ENCODE measurements at regions not wholly inside any gene's neighbourhood (a gene's known extent, or its start where the extent isn't known, plus 50 kb on each side); places are given as distances from the start of the nearest gene placed in this dataset.

DNA sequence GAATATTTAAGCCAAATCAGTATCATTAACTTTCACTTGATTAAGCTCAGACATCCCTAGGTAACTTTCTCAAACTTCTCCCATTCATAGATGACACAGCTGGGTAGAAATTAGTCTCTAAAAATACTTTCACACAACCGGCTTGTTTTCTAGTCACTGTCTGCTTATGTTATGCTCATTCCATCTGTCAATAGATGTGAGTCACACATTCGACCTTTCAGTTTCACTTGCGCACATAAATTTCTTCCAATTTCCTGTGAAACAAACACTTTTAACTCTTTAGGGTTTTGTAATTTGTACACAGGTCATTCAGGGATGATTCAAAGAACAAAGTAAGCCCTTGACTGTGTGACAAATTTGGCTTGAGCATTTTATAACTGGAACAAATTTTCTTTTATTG is 723.0 kb downstream of the KCNA4 start:
- Histone ChIP-seq H3K27me3 (no peaks in the 10 kb centered on the region), H3K4me3 (no peak overlapping the region), H3K4me1 (no peaks in the 10 kb centered on the region), H3K9me3 (no peaks in the 10 kb centered on the region), H3K36me3 (no peaks in the 10 kb centered on the region), H3K27ac (no peak overlapping the region)
- no peak for ATAC-seq
- no peak for TF ChIP-seq POLR2A (IDR thresholded peaks at IDR 0.05)
- TF ChIP-seq, protein P1, sequence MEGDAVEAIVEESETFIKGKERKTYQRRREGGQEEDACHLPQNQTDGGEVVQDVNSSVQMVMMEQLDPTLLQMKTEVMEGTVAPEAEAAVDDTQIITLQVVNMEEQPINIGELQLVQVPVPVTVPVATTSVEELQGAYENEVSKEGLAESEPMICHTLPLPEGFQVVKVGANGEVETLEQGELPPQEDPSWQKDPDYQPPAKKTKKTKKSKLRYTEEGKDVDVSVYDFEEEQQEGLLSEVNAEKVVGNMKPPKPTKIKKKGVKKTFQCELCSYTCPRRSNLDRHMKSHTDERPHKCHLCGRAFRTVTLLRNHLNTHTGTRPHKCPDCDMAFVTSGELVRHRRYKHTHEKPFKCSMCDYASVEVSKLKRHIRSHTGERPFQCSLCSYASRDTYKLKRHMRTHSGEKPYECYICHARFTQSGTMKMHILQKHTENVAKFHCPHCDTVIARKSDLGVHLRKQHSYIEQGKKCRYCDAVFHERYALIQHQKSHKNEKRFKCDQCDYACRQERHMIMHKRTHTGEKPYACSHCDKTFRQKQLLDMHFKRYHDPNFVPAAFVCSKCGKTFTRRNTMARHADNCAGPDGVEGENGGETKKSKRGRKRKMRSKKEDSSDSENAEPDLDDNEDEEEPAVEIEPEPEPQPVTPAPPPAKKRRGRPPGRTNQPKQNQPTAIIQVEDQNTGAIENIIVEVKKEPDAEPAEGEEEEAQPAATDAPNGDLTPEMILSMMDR (IDR thresholded peaks at IDR 0.05 in 4 of 5, conservative IDR thresholded peaks at IDR 0.05 in 1 of 5): no peak
- no peak for DNase-seq
- intact Hi-C loops (cut with DNase I; ENCODE audit: low total_unique reads) (no loop called here), in situ Hi-C loops (cut with MboI; ENCODE audit: low sequenced_read_pairs in 4 of 4) (no loop called here)

DNA sequence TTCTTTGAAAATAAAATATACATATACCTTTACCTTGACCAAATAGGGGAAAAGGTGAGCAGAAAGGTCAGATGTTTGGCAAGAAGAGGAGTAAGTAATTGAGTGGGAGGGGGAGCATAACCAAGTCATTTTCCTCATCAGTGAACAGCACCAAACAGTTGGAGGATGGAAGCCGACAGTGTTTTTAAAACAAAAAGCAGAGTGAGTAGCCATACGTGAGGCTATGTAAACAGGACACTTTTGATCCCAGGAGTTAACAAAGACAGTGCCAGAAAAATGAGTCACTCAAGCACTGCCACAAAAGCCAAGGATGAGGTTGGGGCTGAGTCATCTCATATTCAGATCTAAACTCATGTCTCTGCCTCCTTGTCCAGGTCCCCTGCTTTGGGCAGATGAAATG is 734.7 kb downstream of the KCNA4 start:
- no peak for ATAC-seq
- Histone ChIP-seq H3K27me3 (no peaks in the 10 kb centered on the region), H3K4me3 (no peak overlapping the region), H3K9me3 (no peaks in the 10 kb centered on the region), H3K27ac (no peak overlapping the region), H3K36me3 (no peaks in the 10 kb centered on the region), H3K4me1 (no peaks in the 10 kb centered on the region)
- in situ Hi-C loops (cut with MboI; ENCODE audit: low sequenced_read_pairs in 4 of 4): no loop called here
- DNase-seq: no peak
- TF ChIP-seq, protein P1 (IDR thresholded peaks at IDR 0.05 in 4 of 5, conservative IDR thresholded peaks at IDR 0.05 in 1 of 5): no peak
- intact Hi-C loops (cut with DNase I; ENCODE audit: low total_unique reads): no loop called here

DNA sequence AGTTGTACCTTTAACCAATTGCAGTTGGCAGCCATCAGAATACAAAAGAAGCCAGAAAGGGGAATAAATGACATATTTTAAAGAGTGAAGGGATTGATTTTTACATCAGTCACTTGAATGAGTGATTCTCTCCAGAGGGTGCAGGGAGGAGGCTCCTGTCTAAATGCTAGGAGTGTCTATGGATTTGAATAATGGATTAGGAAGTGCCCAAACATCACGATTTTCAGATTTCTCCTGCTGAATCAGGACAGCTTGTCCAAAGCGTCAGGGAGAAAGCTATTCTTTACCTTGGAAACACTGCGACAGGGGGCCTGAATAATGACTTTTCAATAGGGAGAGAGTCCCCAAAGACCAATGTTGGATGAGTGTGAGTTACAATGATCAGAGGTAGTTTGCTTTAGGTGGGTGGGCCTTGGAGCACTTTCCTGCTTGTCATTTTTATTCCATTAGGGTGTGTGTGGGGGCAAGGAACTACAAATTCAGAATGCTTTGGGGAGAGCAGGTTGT is 735.5 kb downstream of the KCNA4 start:
- no peaks in the 10 kb centered on the region for H3K36me3 ChIP-seq

DNA sequence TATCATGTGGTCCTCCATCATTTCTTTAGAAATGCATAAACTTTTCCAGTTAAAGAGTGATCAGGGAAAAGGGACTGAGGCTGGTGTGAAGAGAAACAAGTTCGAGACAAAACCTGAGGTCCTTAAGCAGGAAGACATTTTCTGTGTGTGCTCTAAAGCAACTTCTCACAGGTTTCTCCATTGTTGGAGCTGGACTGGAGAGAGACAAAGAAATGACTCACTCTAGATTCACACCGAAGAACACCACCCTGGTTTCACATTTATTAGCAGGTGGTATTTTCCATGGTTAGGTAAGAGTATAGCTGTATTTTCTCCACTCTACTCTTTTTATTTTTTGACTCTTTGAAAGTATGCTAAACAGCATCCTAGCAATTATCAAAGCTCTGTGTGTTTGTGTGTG is 736.4 kb downstream of the KCNA4 start:
- Histone ChIP-seq H3K36me3 (no peaks in the 10 kb centered on the region), H3K9me3 (no peaks in the 10 kb centered on the region), H3K4me3 (no peak overlapping the region), H3K27me3 (no peaks in the 10 kb centered on the region), H3K4me1 (no peaks in the 10 kb centered on the region), H3K27ac (no peak overlapping the region)
- TF ChIP-seq, protein P1 (IDR thresholded peaks at IDR 0.05 in 4 of 5, conservative IDR thresholded peaks at IDR 0.05 in 1 of 5): no peak
- no peak for TF ChIP-seq POLR2A (IDR thresholded peaks at IDR 0.05)
- intact Hi-C loops (cut with DNase I; ENCODE audit: low total_unique reads): no loop called here
- ATAC-seq: no peak
- no peak for DNase-seq
- in situ Hi-C loops (cut with MboI; ENCODE audit: low sequenced_read_pairs in 4 of 4): no loop called here

More for the DNA sequence above, 735.5 kb downstream of the KCNA4 start:
- Histone ChIP-seq H3K27me3 (no peaks in the 10 kb centered on the region), H3K4me1 (no peaks in the 10 kb centered on the region), H3K4me3 (no peak overlapping the region), H3K9me3 (no peaks in the 10 kb centered on the region), H3K27ac (no peak overlapping the region)
- ATAC-seq (no peak), DNase-seq (no peak)
- in situ Hi-C loops (cut with MboI; ENCODE audit: low sequenced_read_pairs in 4 of 4) (no loop called here), intact Hi-C loops (cut with DNase I; ENCODE audit: low total_unique reads) (no loop called here)
- TF ChIP-seq, protein P1 (IDR thresholded peaks at IDR 0.05 in 4 of 5, conservative IDR thresholded peaks at IDR 0.05 in 1 of 5): no peak
- no peak for TF ChIP-seq POLR2A (IDR thresholded peaks at IDR 0.05)

DNA sequence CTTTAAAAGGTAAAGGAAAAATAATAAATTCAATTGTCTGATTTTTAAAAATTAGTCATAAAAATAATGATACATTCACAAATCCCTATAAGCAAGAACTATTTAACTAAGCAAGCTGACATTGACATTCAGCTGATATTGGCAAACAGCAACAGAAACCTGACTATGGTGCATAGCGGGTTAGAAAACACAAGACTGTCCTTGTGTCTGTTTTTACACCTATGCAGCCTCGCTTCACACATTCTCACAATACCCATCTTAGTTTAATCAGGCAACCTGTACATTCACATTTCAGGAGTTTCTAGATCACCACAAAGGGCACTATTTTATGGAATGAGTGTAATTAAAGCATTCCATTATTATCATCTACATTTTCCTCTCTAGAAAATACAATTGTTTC is 737.1 kb downstream of the KCNA4 start:
- intact Hi-C loops (cut with DNase I; ENCODE audit: low total_unique reads): no loop called here
- in situ Hi-C loops (cut with MboI; ENCODE audit: low sequenced_read_pairs in 4 of 4): no loop called here
- no peak overlapping the region for H3K4me3 ChIP-seq
- H3K27ac ChIP-seq: no peak overlapping the region
- no peak for ATAC-seq
- no peak for TF ChIP-seq POLR2A (IDR thresholded peaks at IDR 0.05)
- TF ChIP-seq, protein P1 (IDR thresholded peaks at IDR 0.05 in 4 of 5, conservative IDR thresholded peaks at IDR 0.05 in 1 of 5): no peak
- H3K27me3 ChIP-seq: no peaks in the 10 kb centered on the region
- H3K9me3 ChIP-seq: no peaks in the 10 kb centered on the region
- no peaks in the 10 kb centered on the region for H3K36me3 ChIP-seq
- no peaks in the 10 kb centered on the region for H3K4me1 ChIP-seq
- no peak for DNase-seq
